Breast epithelium (tissue), 3 donors: ENCODE measurements at regions not wholly inside any gene's neighbourhood (a gene's known extent, or its start where the extent isn't known, plus 50 kb on each side); places are given as distances from the start of the nearest gene placed in this dataset.

Experiments
- CTCF ChIP-seq, 3 donors: fragments of 450-650 bp; IDR thresholded peaks; one replicate each; pipeline ENCODE4 v1.5.1; 2016 to 2017; ENCODE audit warnings: antibody characterized with exemption in 3 of 3, mild to moderate bottlenecking in 3 of 3, moderate library complexity in 3 of 3
- POLR2A ChIP-seq: fragments of 450-650 bp; IDR thresholded peaks from one replicate; pipeline ENCODE4 v1.6.1; 2016; ENCODE audit warnings: antibody characterized with exemption, mild to moderate bottlenecking, moderate library complexity

- TF ChIP-seq CTCF (IDR thresholded peaks at IDR 0.05) (no peak), POLR2A (no peak)
These were observed 315.6 kb upstream of the ATP10A start for GRCh38 chr15:26178640-26179220.
